ENCODE measurements at regions not wholly inside any gene's neighbourhood (a gene's known extent, or its start where the extent isn't known, plus 50 kb on each side); places are given as distances from the start of the nearest gene placed in this dataset.

GRCh38 chr3:176442326-176442725 is 755.0 kb downstream of the TBL1XR1 start:
- Histone ChIP-seq H3K4me2 (no peak overlapping the region), H3K27me3 (no peaks in the 10 kb centered on the region), H4K20me1 (no peaks in the 10 kb centered on the region), H3K4me1 (no peaks in the 10 kb centered on the region), H3K27ac (no peak overlapping the region), H3K9ac (no peak overlapping the region), H3K9me3 (no peaks in the 10 kb centered on the region), H3K36me3 (no peaks in the 10 kb centered on the region), H3K4me3 (no peak overlapping the region)
- no peak for TF ChIP-seq Cebpa-rat (IDR thresholded peaks at IDR 0.05)

- H3K27ac ChIP-seq = no peak overlapping the region
- H3K4me2 ChIP-seq = no peak overlapping the region
- H3K36me3 ChIP-seq = no peaks in the 10 kb centered on the region
- H3K9me3 ChIP-seq = no peaks in the 10 kb centered on the region
- no peak overlapping the region for H3K4me3 ChIP-seq
- TF ChIP-seq Cebpa-rat (IDR thresholded peaks at IDR 0.05) = no peak
- H3K9ac ChIP-seq = no peak overlapping the region
- no peaks in the 10 kb centered on the region for H4K20me1 ChIP-seq
- no peaks in the 10 kb centered on the region for H3K4me1 ChIP-seq
- H3K27me3 ChIP-seq = no peaks in the 10 kb centered on the region
Measured at GRCh38 chr3:176439729-176440128, 757.6 kb downstream of the TBL1XR1 start.

- TF ChIP-seq Cebpa-rat (IDR thresholded peaks at IDR 0.05) = no peak
- H3K27ac ChIP-seq = no peak overlapping the region
Measured at GRCh38 chr3:176431991-176432390, 765.3 kb downstream of the TBL1XR1 start.

GRCh38 chr3:176431038-176431418 is 766.3 kb downstream of the TBL1XR1 start:
- H3K4me2 ChIP-seq = no peak overlapping the region
- no peaks in the 10 kb centered on the region for H3K27me3 ChIP-seq
- no peaks in the 10 kb centered on the region for H4K20me1 ChIP-seq
- no peak overlapping the region for H3K9ac ChIP-seq
- no peaks in the 10 kb centered on the region for H3K9me3 ChIP-seq
- H3K36me3 ChIP-seq = no peaks in the 10 kb centered on the region
- no peak for TF ChIP-seq Cebpa-rat (IDR thresholded peaks at IDR 0.05)
- no peak overlapping the region for H3K4me3 ChIP-seq
- no peaks in the 10 kb centered on the region for H3K4me1 ChIP-seq
- H3K27ac ChIP-seq = no peak overlapping the region

More at GRCh38 chr3:176431991-176432390, 765.3 kb downstream of the TBL1XR1 start:
- Histone ChIP-seq H4K20me1 (no peaks in the 10 kb centered on the region), H3K4me1 (no peaks in the 10 kb centered on the region), H3K9me3 (no peaks in the 10 kb centered on the region), H3K36me3 (no peaks in the 10 kb centered on the region), H3K27me3 (no peaks in the 10 kb centered on the region), H3K9ac (no peak overlapping the region), H3K4me2 (no peak overlapping the region), H3K4me3 (no peak overlapping the region)

- Histone ChIP-seq H3K9ac (no peak overlapping the region), H3K4me2 (no peak overlapping the region), H3K36me3 (no peaks in the 10 kb centered on the region), H3K9me3 (no peaks in the 10 kb centered on the region), H3K4me3 (no peak overlapping the region), H3K27ac (no peak overlapping the region), H3K27me3 (no peaks in the 10 kb centered on the region), H3K4me1 (no peaks in the 10 kb centered on the region), H4K20me1 (no peaks in the 10 kb centered on the region)
- no peak for TF ChIP-seq Cebpa-rat (IDR thresholded peaks at IDR 0.05)
Measured at GRCh38 chr3:176430244-176431037, 766.8 kb downstream of the TBL1XR1 start.

GRCh38 chr3:176428552-176428951 is 768.7 kb downstream of the TBL1XR1 start:
- H3K4me3 ChIP-seq = no peak overlapping the region
- H3K9ac ChIP-seq = no peak overlapping the region
- no peaks in the 10 kb centered on the region for H3K9me3 ChIP-seq
- no peaks in the 10 kb centered on the region for H3K27me3 ChIP-seq
- H3K27ac ChIP-seq = no peak overlapping the region
- H3K4me1 ChIP-seq = no peaks in the 10 kb centered on the region
- TF ChIP-seq Cebpa-rat (IDR thresholded peaks at IDR 0.05) = no peak
- H3K36me3 ChIP-seq = no peaks in the 10 kb centered on the region
- no peak overlapping the region for H3K4me2 ChIP-seq
- H4K20me1 ChIP-seq = no peaks in the 10 kb centered on the region

GRCh38 chr3:176426371-176426770 is 770.9 kb downstream of the TBL1XR1 start:
- Histone ChIP-seq H4K20me1 (no peaks in the 10 kb centered on the region), H3K4me1 (no peaks in the 10 kb centered on the region), H3K4me3 (no peak overlapping the region), H3K9ac (no peak overlapping the region), H3K27ac (no peak overlapping the region), H3K36me3 (no peaks in the 10 kb centered on the region), H3K27me3 (no peaks in the 10 kb centered on the region), H3K4me2 (no peak overlapping the region), H3K9me3 (no peaks in the 10 kb centered on the region)
- no peak for TF ChIP-seq Cebpa-rat (IDR thresholded peaks at IDR 0.05)

- TF ChIP-seq Cebpa-rat (IDR thresholded peaks at IDR 0.05) = no peak
- H3K9me3 ChIP-seq = no peaks in the 10 kb centered on the region
- H3K27me3 ChIP-seq = no peaks in the 10 kb centered on the region; the same call in 1 of the 2 replicates
- H4K20me1 ChIP-seq = no peaks in the 10 kb centered on the region
- no peak overlapping the region for H3K4me2 ChIP-seq
- no peaks in the 10 kb centered on the region for H3K4me1 ChIP-seq
- H3K9ac ChIP-seq = no peak overlapping the region
- H3K4me3 ChIP-seq = no peak overlapping the region
- no peaks in the 10 kb centered on the region for H3K36me3 ChIP-seq
- no peak overlapping the region for H3K27ac ChIP-seq
Measured at GRCh38 chr3:176416870-176417269, 780.4 kb downstream of the TBL1XR1 start.

GRCh38 chr3:176415661-176416295 is 781.5 kb downstream of the TBL1XR1 start:
- no peak for TF ChIP-seq Cebpa-rat (IDR thresholded peaks at IDR 0.05)
- Histone ChIP-seq H3K4me2 (no peak overlapping the region), H3K9ac (no peak overlapping the region), H3K4me1 (no peaks in the 10 kb centered on the region), H3K4me3 (no peak overlapping the region), H3K36me3 (no peaks in the 10 kb centered on the region), H4K20me1 (no peaks in the 10 kb centered on the region), H3K27me3 (no peaks in the 10 kb centered on the region; the same call in 1 of the 2 replicates), H3K9me3 (no peaks in the 10 kb centered on the region), H3K27ac (no peak overlapping the region)

- Histone ChIP-seq H3K9ac (no peak overlapping the region), H4K20me1 (no peaks in the 10 kb centered on the region), H3K36me3 (no peaks in the 10 kb centered on the region), H3K27ac (no peak overlapping the region), H3K27me3 (no peaks in the 10 kb centered on the region; the same call in 1 of the 2 replicates), H3K9me3 (no peaks in the 10 kb centered on the region), H3K4me3 (no peak overlapping the region), H3K4me1 (no peaks in the 10 kb centered on the region), H3K4me2 (no peak overlapping the region)
- no peak for TF ChIP-seq Cebpa-rat (IDR thresholded peaks at IDR 0.05)
Measured at GRCh38 chr3:176412771-176413170, 784.5 kb downstream of the TBL1XR1 start.
